ENCODE measurements at regions not wholly inside any gene's neighbourhood (a gene's known extent, or its start where the extent isn't known, plus 50 kb on each side); places are given as distances from the start of the nearest gene placed in this dataset.
A peak's percentile ranks its signal among the peaks of the same experiment; 100 is the strongest.

- WGBS, 2 experiments (ENCODE audit: insufficient coverage in 1 of 2, insufficient read length in 1 of 2): 33 to 36% methylated on average over 3 to 5 of the region's 5 CpGs
- H3K9me3 ChIP-seq (ENCODE audit: control insufficient read depth, low read length): no peaks in the 10 kb centered on the region
- Mint-ChIP-seq H3K27ac (peak overlapping the region; percentile 91), H3K36me3 (ENCODE audit: low read depth) (no peaks in the 10 kb centered on the region), H3K4me3 (peak overlapping the region; percentile 7), H3K27me3 (ENCODE audit: insufficient read depth) (no peaks in the 10 kb centered on the region), H3K4me1 (peaks cover 55% of the 10 kb centered on the region), H3K9me3 (no peaks in the 10 kb centered on the region)
- H3K36me3 ChIP-seq (ENCODE audit: control insufficient read depth, insufficient read depth, low read length): no peaks in the 10 kb centered on the region
- H3K4me1 ChIP-seq (ENCODE audit: control insufficient read depth, insufficient read depth, low read length): peaks cover 36% of the 10 kb centered on the region
- peak; percentile 47 for DNase-seq
- no peak for TF ChIP-seq CTCF (conservative IDR thresholded peaks at IDR 0.05)
- peak overlapping the region; percentile 57 for H3K4me3 ChIP-seq (ENCODE audit: low read length)
- peak overlapping the region; percentile 76 for H3K27ac ChIP-seq (ENCODE audit: low read depth, low read length)
- H3K9ac ChIP-seq (ENCODE audit: extremely low read depth, low read length, poor library complexity, severe bottlenecking): peak overlapping the region; percentile 85
- no peaks in the 10 kb centered on the region for H3K27me3 ChIP-seq (ENCODE audit: control insufficient read depth, insufficient read depth, low read length, poor library complexity, severe bottlenecking)
These were observed 102.9 kb downstream of the ABCC12 start for GRCh38 chr16:48052731-48053417.

- peak overlapping the region; percentile 14 for H3K4me3 Mint-ChIP-seq
- Histone ChIP-seq H3K4me1 (ENCODE audit: control insufficient read depth, insufficient read depth, low read length) (peaks cover 36% of the 10 kb centered on the region), H3K9ac (ENCODE audit: extremely low read depth, low read length, poor library complexity, severe bottlenecking) (peak overlapping the region; percentile 12), H3K36me3 (ENCODE audit: control insufficient read depth, insufficient read depth, low read length) (no peaks in the 10 kb centered on the region), H3K27ac (ENCODE audit: low read depth, low read length) (no peak overlapping the region), H3K9me3 (ENCODE audit: control insufficient read depth, low read length) (peaks cover 4% of the 10 kb centered on the region), H3K4me3 (ENCODE audit: low read length) (peak overlapping the region; percentile 16), H3K27me3 (ENCODE audit: control insufficient read depth, insufficient read depth, low read length, poor library complexity, severe bottlenecking) (no peaks in the 10 kb centered on the region)
- DNase-seq: peak; percentile 61
- H3K27me3 Mint-ChIP-seq (ENCODE audit: insufficient read depth): no peaks in the 10 kb centered on the region
- H3K4me1 Mint-ChIP-seq: peaks cover 51% of the 10 kb centered on the region
- peak overlapping the region; percentile 85 for H3K27ac Mint-ChIP-seq
- no peak for TF ChIP-seq CTCF (conservative IDR thresholded peaks at IDR 0.05)
- H3K9me3 Mint-ChIP-seq: no peaks in the 10 kb centered on the region
- no peaks in the 10 kb centered on the region for H3K36me3 Mint-ChIP-seq (ENCODE audit: low read depth)
- WGBS, 2 experiments (ENCODE audit: insufficient coverage in 1 of 2, insufficient read length in 1 of 2): 14% methylated on average over 2 of the region's 2 CpGs; no CpG with 5 or more reads in 1 of the 2 experiments
These were observed 104.9 kb downstream of the ABCC12 start for GRCh38 chr16:48050871-48051270.

GRCh38 chr16:48049847-48050246 is 105.9 kb downstream of the ABCC12 start:
- H3K9me3 Mint-ChIP-seq: no peaks in the 10 kb centered on the region
- no peak overlapping the region for H3K27ac ChIP-seq (ENCODE audit: low read depth, low read length)
- H3K4me1 Mint-ChIP-seq: peaks cover 53% of the 10 kb centered on the region
- no peak overlapping the region for H3K9ac ChIP-seq (ENCODE audit: extremely low read depth, low read length, poor library complexity, severe bottlenecking)
- H3K27ac Mint-ChIP-seq: no peak overlapping the region
- no peaks in the 10 kb centered on the region for H3K27me3 ChIP-seq (ENCODE audit: control insufficient read depth, insufficient read depth, low read length, poor library complexity, severe bottlenecking)
- 87 to 88% methylated on average over 3 of the region's 3 CpGs for WGBS, 2 experiments (ENCODE audit: insufficient coverage in 1 of 2, insufficient read length in 1 of 2)
- H3K36me3 ChIP-seq (ENCODE audit: control insufficient read depth, insufficient read depth, low read length): no peaks in the 10 kb centered on the region
- no peaks in the 10 kb centered on the region for H3K27me3 Mint-ChIP-seq (ENCODE audit: insufficient read depth)
- H3K36me3 Mint-ChIP-seq (ENCODE audit: low read depth): no peaks in the 10 kb centered on the region
- H3K4me1 ChIP-seq (ENCODE audit: control insufficient read depth, insufficient read depth, low read length): peaks cover 33% of the 10 kb centered on the region
- H3K9me3 ChIP-seq (ENCODE audit: control insufficient read depth, low read length): peaks cover 4% of the 10 kb centered on the region
- no peak overlapping the region for H3K4me3 Mint-ChIP-seq
- peak overlapping the region; percentile 16 for H3K4me3 ChIP-seq (ENCODE audit: low read length)
- no peak for TF ChIP-seq CTCF (conservative IDR thresholded peaks at IDR 0.05)
- no peak for DNase-seq

Data from endodermal cell (in vitro differentiated cells).